ENCODE measurements at regions not wholly inside any gene's neighbourhood (a gene's known extent, or its start where the extent isn't known, plus 50 kb on each side); places are given as distances from the start of the nearest gene placed in this dataset.

DNA sequence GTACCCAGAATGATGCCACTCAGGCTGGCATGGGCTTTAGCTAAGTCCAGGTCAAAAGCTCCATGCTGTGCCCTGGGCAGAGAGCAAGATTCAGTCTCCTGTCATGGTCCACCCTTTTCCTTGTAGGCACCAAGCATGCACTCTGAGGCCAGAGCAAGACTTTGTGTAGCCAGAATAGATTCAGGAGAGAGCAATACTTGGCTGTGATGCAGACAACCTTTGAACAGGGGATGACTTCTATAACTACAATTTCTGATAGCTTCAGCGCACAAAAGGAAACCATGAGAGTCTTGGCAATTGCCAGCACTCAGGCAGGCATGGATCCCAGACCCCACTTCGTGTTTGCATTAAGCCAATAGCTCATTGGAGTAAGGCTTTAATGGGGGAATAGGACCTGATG is 510.6 kb downstream of the RAB28 start:
- 98% methylated on average over 2 of the region's 2 CpGs for whole genome bisulfite sequencing
- H3K9ac ChIP-seq (ENCODE audit: low read depth, low read length): no peak overlapping the region
- H3K27me3 ChIP-seq (ENCODE audit: insufficient read depth, low read length): no peaks in the 10 kb centered on the region
- no peaks in the 10 kb centered on the region for H3K4me1 ChIP-seq (ENCODE audit: insufficient read depth, low read length)
- H3K4me3 ChIP-seq (ENCODE audit: low read length): no peak overlapping the region
- no peaks in the 10 kb centered on the region for H3K36me3 ChIP-seq (ENCODE audit: insufficient read depth, low read length)
- no peak overlapping the region for H3K27ac ChIP-seq (ENCODE audit: low read depth, low read length)
- H3K9me3 ChIP-seq (ENCODE audit: insufficient read depth, low read depth, low read length): no peaks in the 10 kb centered on the region

DNA sequence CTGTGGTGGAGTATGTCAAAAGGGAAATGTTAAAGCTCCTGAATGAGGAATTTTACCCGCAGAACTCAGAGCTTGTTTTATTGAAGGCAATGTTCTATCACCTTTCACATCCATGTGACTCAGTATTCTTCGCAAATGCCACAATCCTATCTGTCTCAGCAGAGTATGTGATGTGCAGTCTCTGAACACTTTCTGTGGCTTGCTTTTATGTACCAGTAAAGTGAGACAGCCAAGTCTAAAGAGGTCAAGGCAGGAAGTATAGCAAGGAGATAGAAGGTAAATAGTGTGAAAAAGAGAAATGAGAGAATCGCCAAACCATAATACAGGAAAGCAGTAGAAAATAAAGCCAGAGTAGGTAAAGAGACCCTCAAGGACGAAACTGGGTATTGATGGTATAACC is 515.8 kb downstream of the RAB28 start:
- Histone ChIP-seq H3K9me3 (ENCODE audit: insufficient read depth, low read depth, low read length) (no peaks in the 10 kb centered on the region), H3K4me1 (ENCODE audit: insufficient read depth, low read length) (no peaks in the 10 kb centered on the region), H3K9ac (ENCODE audit: low read depth, low read length) (no peak overlapping the region), H3K4me3 (ENCODE audit: low read length) (no peak overlapping the region), H3K27ac (ENCODE audit: low read depth, low read length) (no peak overlapping the region), H3K36me3 (ENCODE audit: insufficient read depth, low read length) (no peaks in the 10 kb centered on the region), H3K27me3 (ENCODE audit: insufficient read depth, low read length) (no peaks in the 10 kb centered on the region)
- 67% methylated on average over 3 of the region's 4 CpGs for WGBS

DNA sequence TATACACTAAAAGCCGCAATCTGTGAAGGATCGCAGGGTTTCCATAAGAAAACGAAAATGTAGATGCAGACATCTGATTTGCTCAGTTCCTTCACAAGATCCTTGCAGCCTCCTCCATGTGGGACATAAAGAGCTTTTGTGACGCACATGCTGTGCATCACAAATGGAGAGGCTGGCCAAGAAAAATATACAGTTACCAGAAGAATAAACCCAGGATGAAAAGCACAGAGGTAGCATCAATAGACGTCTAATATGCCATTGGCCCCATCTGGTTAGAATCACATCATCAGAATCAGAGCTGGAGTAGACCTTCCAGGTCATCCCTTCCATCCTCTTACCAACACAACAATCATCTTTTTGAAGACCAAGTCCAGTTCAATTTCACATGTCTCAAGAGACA is 517.4 kb downstream of the RAB28 start:
- no peak overlapping the region for H3K9ac ChIP-seq (ENCODE audit: low read depth, low read length)
- H3K4me3 ChIP-seq (ENCODE audit: low read length): no peak overlapping the region
- no peaks in the 10 kb centered on the region for H3K4me1 ChIP-seq (ENCODE audit: insufficient read depth, low read length)
- no peaks in the 10 kb centered on the region for H3K9me3 ChIP-seq (ENCODE audit: insufficient read depth, low read depth, low read length)
- no peaks in the 10 kb centered on the region for H3K36me3 ChIP-seq (ENCODE audit: insufficient read depth, low read length)
- no peak overlapping the region for H3K27ac ChIP-seq (ENCODE audit: low read depth, low read length)
- no peaks in the 10 kb centered on the region for H3K27me3 ChIP-seq (ENCODE audit: insufficient read depth, low read length)
- 97% methylated on average over 5 of the region's 5 CpGs for WGBS

DNA sequence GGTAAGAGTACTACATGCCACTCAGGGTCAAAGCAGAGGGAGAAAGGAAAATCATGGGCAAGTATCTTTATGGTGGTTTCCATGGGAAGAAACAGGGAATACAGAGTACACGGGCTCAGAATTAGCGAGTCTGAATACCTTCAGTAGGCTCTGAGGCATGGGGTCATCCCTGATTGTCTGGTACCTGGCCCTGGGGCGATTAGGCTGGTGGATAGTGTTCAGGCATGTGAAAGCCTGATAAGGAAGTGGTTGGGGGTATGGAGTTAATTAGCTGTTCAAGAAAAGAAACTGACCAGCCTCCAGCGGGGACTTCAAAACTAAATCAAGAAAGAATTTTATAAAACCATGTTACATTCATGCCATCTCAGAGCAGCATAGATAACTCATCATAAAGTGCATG is 518.8 kb downstream of the RAB28 start:
- WGBS: 93% methylated on average over 3 of the region's 4 CpGs
- no peaks in the 10 kb centered on the region for H3K27me3 ChIP-seq (ENCODE audit: insufficient read depth, low read length)

DNA sequence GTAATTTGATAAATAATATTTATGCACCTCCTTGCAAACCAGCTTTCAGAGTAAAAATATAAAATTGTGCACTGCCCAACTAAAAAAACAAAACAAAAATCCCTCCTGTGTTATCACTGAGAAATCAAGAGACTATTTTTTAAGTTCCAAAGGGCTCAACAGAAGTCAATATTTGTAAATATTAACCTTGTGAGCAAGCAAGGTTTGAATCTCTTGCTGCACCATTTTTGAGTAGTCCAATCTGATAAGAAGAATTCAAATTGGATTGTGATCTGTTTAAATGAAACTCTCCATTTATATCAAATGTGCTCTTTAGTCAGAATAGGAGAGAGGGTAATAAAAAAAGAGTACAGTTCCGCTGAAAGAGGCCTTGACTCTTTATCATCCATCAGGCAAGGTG is 520.2 kb downstream of the RAB28 start:
- 88% methylated on average over 1 of the region's 1 CpG for WGBS
- Histone ChIP-seq H3K4me1 (ENCODE audit: insufficient read depth, low read length) (no peaks in the 10 kb centered on the region), H3K4me3 (ENCODE audit: low read length) (no peak overlapping the region), H3K27me3 (ENCODE audit: insufficient read depth, low read length) (no peaks in the 10 kb centered on the region), H3K27ac (ENCODE audit: low read depth, low read length) (no peak overlapping the region), H3K9me3 (ENCODE audit: insufficient read depth, low read depth, low read length) (no peaks in the 10 kb centered on the region), H3K36me3 (ENCODE audit: insufficient read depth, low read length) (no peaks in the 10 kb centered on the region), H3K9ac (ENCODE audit: low read depth, low read length) (no peak overlapping the region)

More for the DNA sequence above, 518.8 kb downstream of the RAB28 start:
- H3K36me3 ChIP-seq (ENCODE audit: insufficient read depth, low read length): no peaks in the 10 kb centered on the region
- no peak overlapping the region for H3K4me3 ChIP-seq (ENCODE audit: low read length)
- no peaks in the 10 kb centered on the region for H3K4me1 ChIP-seq (ENCODE audit: insufficient read depth, low read length)
- H3K9ac ChIP-seq (ENCODE audit: low read depth, low read length): no peak overlapping the region
- no peak overlapping the region for H3K27ac ChIP-seq (ENCODE audit: low read depth, low read length)
- H3K9me3 ChIP-seq (ENCODE audit: insufficient read depth, low read depth, low read length): no peaks in the 10 kb centered on the region

DNA sequence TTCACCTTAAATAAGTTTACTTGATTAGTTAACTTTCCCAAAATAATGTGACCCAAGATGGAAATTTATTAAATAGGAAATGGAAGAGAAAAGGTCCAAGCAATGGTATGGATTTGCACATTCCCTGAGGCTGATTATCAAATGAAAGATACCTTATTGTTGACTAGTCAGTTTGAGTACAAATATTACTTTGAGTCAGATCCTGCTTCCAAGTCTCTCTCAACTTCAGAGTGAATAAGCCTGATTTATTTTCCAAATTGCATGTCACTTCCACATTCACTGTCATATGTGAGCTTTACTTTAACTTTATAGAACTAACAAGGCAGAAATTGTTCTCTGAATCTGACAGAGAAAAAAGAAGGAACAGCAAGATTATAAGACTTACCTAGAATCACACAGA is 520.8 kb downstream of the RAB28 start:
- Histone ChIP-seq H3K4me3 (ENCODE audit: low read length) (no peak overlapping the region), H3K27me3 (ENCODE audit: insufficient read depth, low read length) (no peaks in the 10 kb centered on the region), H3K9ac (ENCODE audit: low read depth, low read length) (no peak overlapping the region)

DNA sequence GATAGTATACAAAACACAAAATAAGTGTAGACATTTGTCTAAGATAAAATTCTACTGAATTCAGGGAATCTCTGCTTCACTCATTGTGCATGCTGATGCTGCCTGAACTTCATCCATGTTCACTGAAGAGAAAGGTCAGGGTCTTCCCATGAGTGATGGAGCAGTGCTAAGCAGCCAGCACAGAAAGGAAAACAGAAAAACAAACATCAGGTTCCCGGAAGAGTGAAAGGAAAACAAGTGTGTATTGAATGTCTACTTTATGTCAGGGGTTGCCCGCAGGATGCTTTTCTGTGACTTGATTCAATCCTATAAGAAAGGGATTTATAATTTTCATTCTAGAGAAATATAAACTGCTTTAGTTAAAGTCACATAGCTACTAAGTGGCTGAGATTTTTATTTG is 522.4 kb downstream of the RAB28 start:
- H3K27me3 ChIP-seq (ENCODE audit: insufficient read depth, low read length): no peaks in the 10 kb centered on the region
- no peaks in the 10 kb centered on the region for H3K36me3 ChIP-seq (ENCODE audit: insufficient read depth, low read length)
- WGBS: 87% methylated on average over 2 of the region's 2 CpGs
- H3K27ac ChIP-seq (ENCODE audit: low read depth, low read length): no peak overlapping the region
- no peak overlapping the region for H3K9ac ChIP-seq (ENCODE audit: low read depth, low read length)
- no peaks in the 10 kb centered on the region for H3K9me3 ChIP-seq (ENCODE audit: insufficient read depth, low read depth, low read length)
- no peaks in the 10 kb centered on the region for H3K4me1 ChIP-seq (ENCODE audit: insufficient read depth, low read length)
- no peak overlapping the region for H3K4me3 ChIP-seq (ENCODE audit: low read length)

More for the DNA sequence above, 520.8 kb downstream of the RAB28 start:
- Histone ChIP-seq H3K36me3 (ENCODE audit: insufficient read depth, low read length) (no peaks in the 10 kb centered on the region), H3K4me1 (ENCODE audit: insufficient read depth, low read length) (no peaks in the 10 kb centered on the region), H3K27ac (ENCODE audit: low read depth, low read length) (no peak overlapping the region), H3K9me3 (ENCODE audit: insufficient read depth, low read depth, low read length) (no peaks in the 10 kb centered on the region)

DNA sequence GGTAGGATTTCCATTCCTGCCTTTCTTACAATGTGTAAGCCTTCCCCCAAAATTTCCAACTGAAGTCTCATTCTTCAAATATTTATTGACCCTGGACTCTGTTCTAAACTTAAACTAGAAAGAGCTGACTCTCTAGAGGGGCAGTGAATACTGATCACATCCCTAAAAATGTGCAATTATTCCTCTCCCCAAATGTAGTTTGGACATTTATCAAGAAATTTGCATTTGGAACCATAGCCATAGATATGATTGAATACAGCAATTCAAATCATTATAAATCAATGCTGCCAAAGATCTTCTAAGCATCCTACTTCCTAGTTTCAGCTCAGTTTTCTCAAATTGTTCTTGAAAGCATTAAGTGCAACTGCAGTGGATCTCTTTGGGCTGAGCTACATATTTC is 525.7 kb downstream of the RAB28 start:
- Histone ChIP-seq H3K4me3 (ENCODE audit: low read length) (no peak overlapping the region), H3K27me3 (ENCODE audit: insufficient read depth, low read length) (no peaks in the 10 kb centered on the region), H3K4me1 (ENCODE audit: insufficient read depth, low read length) (peaks cover 13% of the 10 kb centered on the region), H3K9ac (ENCODE audit: low read depth, low read length) (no peak overlapping the region), H3K27ac (ENCODE audit: low read depth, low read length) (no peak overlapping the region), H3K9me3 (ENCODE audit: insufficient read depth, low read depth, low read length) (no peaks in the 10 kb centered on the region), H3K36me3 (ENCODE audit: insufficient read depth, low read length) (no peaks in the 10 kb centered on the region)

DNA sequence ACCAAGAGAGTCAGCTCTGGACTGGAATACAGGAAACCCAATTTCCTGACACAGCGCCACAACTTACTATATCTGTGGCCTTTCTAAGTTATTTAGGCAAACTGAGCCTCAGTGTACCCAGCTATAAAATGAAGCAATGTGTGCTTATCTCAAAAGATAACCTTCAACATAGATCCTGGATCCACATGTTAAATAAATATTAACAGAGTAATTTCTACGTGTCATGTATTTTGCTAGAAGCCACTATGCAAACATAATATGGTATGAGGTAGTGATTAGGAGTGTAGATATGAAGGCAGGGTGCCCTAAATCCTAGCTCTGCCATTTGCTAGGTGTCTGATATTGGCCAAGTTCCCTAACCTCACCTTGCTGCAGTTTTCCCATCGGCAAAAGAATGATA is 527.0 kb downstream of the RAB28 start:
- Histone ChIP-seq H3K9ac (ENCODE audit: low read depth, low read length) (no peak overlapping the region), H3K9me3 (ENCODE audit: insufficient read depth, low read depth, low read length) (no peaks in the 10 kb centered on the region), H3K36me3 (ENCODE audit: insufficient read depth, low read length) (no peaks in the 10 kb centered on the region), H3K4me3 (ENCODE audit: low read length) (no peak overlapping the region), H3K4me1 (ENCODE audit: insufficient read depth, low read length) (peaks cover 13% of the 10 kb centered on the region), H3K27me3 (ENCODE audit: insufficient read depth, low read length) (no peaks in the 10 kb centered on the region), H3K27ac (ENCODE audit: low read depth, low read length) (no peak overlapping the region)
- WGBS: 95% methylated on average over 3 of the region's 3 CpGs

DNA sequence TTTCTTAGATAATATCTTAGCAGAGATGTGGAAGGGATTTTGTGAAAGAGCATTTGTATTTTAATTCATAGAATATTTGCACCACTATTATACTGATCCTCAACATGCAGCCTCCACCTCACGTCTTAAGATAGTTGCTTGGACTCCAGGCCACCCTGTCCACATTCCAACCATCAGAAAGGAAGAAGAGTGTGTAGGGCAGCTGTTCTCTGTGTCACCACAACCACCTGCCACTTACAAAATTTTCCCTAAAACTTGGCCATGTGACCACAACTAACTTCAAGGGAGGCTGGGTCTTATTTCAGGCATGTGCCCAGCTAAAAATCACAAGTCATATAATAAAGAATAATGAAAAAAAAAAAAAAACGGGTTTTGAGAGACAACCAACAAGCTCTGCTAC is 528.1 kb downstream of the RAB28 start:
- no peak overlapping the region for H3K27ac ChIP-seq (ENCODE audit: low read depth, low read length)
- no peaks in the 10 kb centered on the region for H3K9me3 ChIP-seq (ENCODE audit: insufficient read depth, low read depth, low read length)
- H3K36me3 ChIP-seq (ENCODE audit: insufficient read depth, low read length): no peaks in the 10 kb centered on the region
- peaks cover 13% of the 10 kb centered on the region for H3K4me1 ChIP-seq (ENCODE audit: insufficient read depth, low read length)
- WGBS: 95% methylated on average over 2 of the region's 2 CpGs
- no peaks in the 10 kb centered on the region for H3K27me3 ChIP-seq (ENCODE audit: insufficient read depth, low read length)
- H3K9ac ChIP-seq (ENCODE audit: low read depth, low read length): no peak overlapping the region
- no peak overlapping the region for H3K4me3 ChIP-seq (ENCODE audit: low read length)

DNA sequence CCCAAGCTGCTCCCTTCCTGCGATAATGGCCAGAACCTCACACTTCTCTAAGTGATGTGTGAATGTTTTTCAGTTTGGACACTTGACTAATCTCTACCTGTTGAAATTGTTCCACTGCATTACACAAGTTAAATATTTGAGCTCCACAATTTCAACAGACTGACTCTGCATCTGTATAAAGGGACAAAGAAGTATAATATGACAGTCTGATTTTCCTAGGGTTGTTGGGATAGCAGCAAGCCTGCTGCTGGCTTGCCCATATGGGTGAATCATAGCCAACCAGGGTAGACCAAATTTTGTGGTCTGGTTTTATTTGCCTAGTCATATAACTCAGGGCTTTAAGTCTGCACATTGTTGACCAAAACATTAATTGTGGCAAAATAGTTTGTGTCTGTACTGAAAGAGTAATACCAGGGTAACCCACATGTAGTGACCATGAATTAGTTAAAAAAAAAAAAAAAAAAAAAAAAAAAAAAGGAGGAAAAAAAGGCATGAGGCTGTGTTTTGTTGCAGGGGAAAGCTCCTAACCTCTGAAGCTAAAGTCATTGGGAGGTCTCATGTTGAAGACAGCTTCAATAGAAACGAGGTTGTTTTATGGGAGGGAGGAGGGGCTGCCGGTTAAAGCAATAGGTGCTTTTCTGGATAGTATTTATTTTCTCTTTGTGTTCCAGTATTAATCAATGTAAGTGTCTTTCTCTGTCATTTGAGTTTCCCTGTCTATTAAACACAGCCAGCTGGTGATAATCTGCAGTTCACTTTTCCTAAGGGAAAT is 534.2 kb downstream of the RAB28 start:
- WGBS: 88% methylated on average over 3 of the region's 3 CpGs
- Histone ChIP-seq H3K9ac (ENCODE audit: low read depth, low read length) (no peak overlapping the region), H3K4me3 (ENCODE audit: low read length) (no peak overlapping the region), H3K27me3 (ENCODE audit: insufficient read depth, low read length) (no peaks in the 10 kb centered on the region), H3K4me1 (ENCODE audit: insufficient read depth, low read length) (peaks cover 5% of the 10 kb centered on the region; the same call in 1 of the 2 replicates), H3K36me3 (ENCODE audit: insufficient read depth, low read length) (no peaks in the 10 kb centered on the region), H3K9me3 (ENCODE audit: insufficient read depth, low read depth, low read length) (no peaks in the 10 kb centered on the region), H3K27ac (ENCODE audit: low read depth, low read length) (no peak overlapping the region)

DNA sequence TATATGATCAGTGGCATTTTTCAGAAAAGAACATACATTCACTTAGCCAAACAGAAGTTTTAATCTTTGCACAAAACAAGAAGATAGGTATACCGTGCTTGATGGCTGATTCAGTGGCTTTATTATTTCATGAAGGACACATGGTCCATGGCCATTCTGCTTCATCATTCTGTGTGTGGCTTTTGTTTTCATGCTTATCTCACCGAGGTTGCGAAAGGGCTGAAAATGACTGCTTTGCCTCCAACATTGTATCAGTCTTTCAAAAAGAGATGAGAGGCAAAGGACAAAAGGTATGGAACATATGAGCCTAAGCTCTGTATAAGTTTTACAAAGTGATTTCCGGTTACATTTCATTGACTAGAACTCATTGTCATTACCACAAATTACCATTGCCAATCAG is 541.1 kb downstream of the RAB28 start:
- Histone ChIP-seq H3K4me1 (ENCODE audit: insufficient read depth, low read length) (no peaks in the 10 kb centered on the region), H3K4me3 (ENCODE audit: low read length) (no peak overlapping the region), H3K36me3 (ENCODE audit: insufficient read depth, low read length) (no peaks in the 10 kb centered on the region), H3K27me3 (ENCODE audit: insufficient read depth, low read length) (no peaks in the 10 kb centered on the region), H3K27ac (ENCODE audit: low read depth, low read length) (no peak overlapping the region), H3K9ac (ENCODE audit: low read depth, low read length) (no peak overlapping the region), H3K9me3 (ENCODE audit: insufficient read depth, low read depth, low read length) (no peaks in the 10 kb centered on the region)
- 90% methylated on average over 4 of the region's 4 CpGs for WGBS
